Upper lobe of left lung (tissue), 4 donors: ENCODE measurements at regions not wholly inside any gene's neighbourhood (a gene's known extent, or its start where the extent isn't known, plus 50 kb on each side); places are given as distances from the start of the nearest gene placed in this dataset.

Experiments
- CTCF ChIP-seq, 6 experiments: fragments of 450-650 bp in 4 of 6; fragments of 200-600 bp in 2 of 6; sonication (generic) in 2 of 6; IDR thresholded peaks; one replicate each; pipeline ENCODE4 v1.5.1; 2016 to 2019; ENCODE audit warnings: antibody characterized with exemption in 6 of 6
- EP300 ChIP-seq, 4 donors: sonication (generic); formaldehyde crosslinking; IDR thresholded peaks; one replicate each; pipeline ENCODE4 v1.5.1; 2017; ENCODE audit warnings: antibody characterized with exemption in 4 of 4, control low read depth in 2 of 4
- POLR2A ChIP-seq, 4 donors: fragments of 450-650 bp; IDR thresholded peaks; one replicate each; pipeline ENCODE4 v1.5.1; 2016 to 2017; ENCODE audit warnings: antibody characterized with exemption in 4 of 4, mild to moderate bottlenecking in 2 of 4

DNA sequence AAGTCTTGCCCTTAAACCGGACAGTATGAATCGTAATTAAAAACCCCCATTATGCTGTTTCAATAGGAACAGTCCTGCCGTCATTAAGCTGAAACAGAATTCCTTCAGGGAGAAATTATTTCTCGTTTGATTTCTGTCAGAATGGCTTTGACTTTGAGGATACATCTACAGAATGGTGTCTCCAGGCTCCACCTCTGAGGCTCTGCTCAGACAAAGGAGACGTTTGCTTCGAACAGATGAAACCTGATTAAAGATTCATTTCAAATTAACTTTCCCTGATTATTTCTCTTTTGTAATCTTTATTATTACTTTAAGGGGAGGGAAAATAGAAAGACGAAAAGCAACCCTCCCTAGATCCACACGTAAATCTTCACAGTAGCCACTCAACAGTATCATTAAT, 106.9 kb downstream of the TMEM114 start:
- TF ChIP-seq CTCF (IDR thresholded peaks at IDR 0.05) (no peak), POLR2A (IDR thresholded peaks at IDR 0.05) (no peak), EP300 (IDR thresholded peaks at IDR 0.05) (no peak)
